Fibroblast of skin of right quadriceps (primary cell): ENCODE measurements at regions not wholly inside any gene's neighbourhood (a gene's known extent, or its start where the extent isn't known, plus 50 kb on each side); places are given as distances from the start of the nearest gene placed in this dataset.
A peak's percentile ranks its signal among the peaks of the same experiment; 100 is the strongest.
"Not testable (repeated sequence)": the region's sequence is repeated elsewhere in the genome, so short reads cannot be mapped to it uniquely, and the experiment has no call there.

ENCODE experiments used
- DNase-seq: peaks from one replicate; pipeline ENCODE4 v3.0.0-alpha.2; 2013

- DNase-seq: no peak
These were observed 144.5 kb upstream of the SLC38A2 start for GRCh38 chr12:46516933-46517578.

GRCh38 chr12:46516238-46516932, 143.8 kb upstream of the SLC38A2 start:
- no peak for DNase-seq

GRCh38 chr12:46515829-46516228, 143.3 kb upstream of the SLC38A2 start:
- DNase-seq: no peak

GRCh38 chr12:46514886-46515285, 142.3 kb upstream of the SLC38A2 start:
- no peak for DNase-seq

- not testable (repeated sequence) for DNase-seq
These were observed 137.7 kb upstream of the SLC38A2 start for GRCh38 chr12:46510257-46510656.

- no peak for DNase-seq
These were observed 136.6 kb upstream of the SLC38A2 start for GRCh38 chr12:46509135-46509534.

- no peak for DNase-seq
These were observed 136.1 kb upstream of the SLC38A2 start for GRCh38 chr12:46508651-46509050.

GRCh38 chr12:46507766-46508165, 135.2 kb upstream of the SLC38A2 start:
- DNase-seq: no peak

- DNase-seq: no peak
These were observed 134.4 kb upstream of the SLC38A2 start for GRCh38 chr12:46506961-46507360.

GRCh38 chr12:46506198-46506597, 133.6 kb upstream of the SLC38A2 start:
- no peak for DNase-seq

GRCh38 chr12:46504494-46504893, 131.9 kb upstream of the SLC38A2 start:
- DNase-seq: no peak

- peak; percentile 58 for DNase-seq
These were observed 131.1 kb upstream of the SLC38A2 start for GRCh38 chr12:46503637-46504175.

- DNase-seq: no peak
These were observed 128.1 kb upstream of the SLC38A2 start for GRCh38 chr12:46500673-46501072.

GRCh38 chr12:46499901-46500300, 127.3 kb upstream of the SLC38A2 start:
- no peak for DNase-seq

- no peak for DNase-seq
These were observed 126.7 kb upstream of the SLC38A2 start for GRCh38 chr12:46499226-46499625.

GRCh38 chr12:46497739-46498138, 125.2 kb upstream of the SLC38A2 start:
- DNase-seq: no peak

- peak; percentile 84 for DNase-seq
These were observed 121.9 kb upstream of the SLC38A2 start for GRCh38 chr12:46494424-46494823.

- DNase-seq: no peak
These were observed 121.2 kb upstream of the SLC38A2 start for GRCh38 chr12:46493834-46494181.

- DNase-seq: no peak
These were observed 120.7 kb upstream of the SLC38A2 start for GRCh38 chr12:46493150-46493833.

- DNase-seq: peak; percentile 83
These were observed 120.0 kb upstream of the SLC38A2 start for GRCh38 chr12:46492471-46493085.

GRCh38 chr12:46491548-46491947, 119.0 kb upstream of the SLC38A2 start:
- DNase-seq: no peak

- peak; percentile 74 for DNase-seq
These were observed 118.1 kb upstream of the SLC38A2 start for GRCh38 chr12:46490635-46491034.

GRCh38 chr12:46489951-46490388, 117.4 kb upstream of the SLC38A2 start:
- no peak for DNase-seq
